ENCODE measurements at regions not wholly inside any gene's neighbourhood (a gene's known extent, or its start where the extent isn't known, plus 50 kb on each side); places are given as distances from the start of the nearest gene placed in this dataset.

GRCh38 chr9:73647560-73647959 is 495.9 kb downstream of the ANXA1 start:
- no peaks in the 10 kb centered on the region for H4K20me1 ChIP-seq (ENCODE audit: insufficient read depth)
- no peak overlapping the region for H3K4me2 ChIP-seq
- no peaks in the 10 kb centered on the region for H3K9me3 ChIP-seq
- no peak for DNase-seq
- H3K27me3 ChIP-seq (ENCODE audit: insufficient read depth), result no peaks in the 10 kb centered on the region
- no peaks in the 10 kb centered on the region for H3K36me3 ChIP-seq (replicated peaks in 1 of 2; ENCODE audit: control insufficient read depth in 1 of 2, insufficient read depth in 2 of 2, low read length in 1 of 2)
- no peaks in the 10 kb centered on the region for H3K4me1 ChIP-seq (ENCODE audit: control insufficient read depth in 1 of 2, insufficient read depth in 2 of 2, low read depth in 1 of 2, low read length in 1 of 2)
- POLR2A ChIA-PET, result no interaction called here
- CTCF ChIA-PET, result no interaction called here
- H3K27ac ChIP-seq (ENCODE audit: low read depth in 2 of 2, low read length in 1 of 2), result no peak overlapping the region
- 70% methylated on average over 13 of the region's 13 CpGs for WGBS (ENCODE audit: low lambda C conversion rate)
- H3F3A ChIP-seq (replicated peaks; ENCODE audit: insufficient read depth), result no peaks in the 10 kb centered on the region
- H2AFZ ChIP-seq (ENCODE audit: low read depth), result no peak overlapping the region
- H3K9ac ChIP-seq, result no peak overlapping the region
- no peaks in the 10 kb centered on the region for H3K9me2 ChIP-seq
- no peaks in the 10 kb centered on the region for H3K79me2 ChIP-seq (ENCODE audit: insufficient read depth)
- no peak overlapping the region for H3K4me3 ChIP-seq (ENCODE audit: low read depth in 2 of 2, low read length in 1 of 2)
- TF ChIP-seq USF1 (IDR thresholded peaks at IDR 0.05; ENCODE audit: borderline replicate concordance, low read depth), result no peak
- no peak for TF ChIP-seq YY1 (IDR thresholded peaks at IDR 0.05; ENCODE audit: low read depth)
- TF ChIP-seq NFIC (IDR thresholded peaks at IDR 0.05; ENCODE audit: borderline replicate concordance), result no peak
- no peak for TF ChIP-seq FOSL2 (IDR thresholded peaks at IDR 0.05; ENCODE audit: borderline replicate concordance, low read depth)
- no peak for TF ChIP-seq POLR2AphosphoS5 (IDR thresholded peaks at IDR 0.05; ENCODE audit: low read depth, low read length)
- no peak for TF ChIP-seq JUND (IDR thresholded peaks at IDR 0.05)
- TF ChIP-seq IRF3 (IDR thresholded peaks at IDR 0.05; ENCODE audit: low read depth, low read length), result no peak
- no peak for TF ChIP-seq REST (IDR thresholded peaks at IDR 0.05; ENCODE audit: low read depth, low read length)
- TF ChIP-seq USF2 (IDR thresholded peaks at IDR 0.05; ENCODE audit: borderline replicate concordance, low read depth, low read length), result no peak

GRCh38 chr9:73649552-73649951 is 497.9 kb downstream of the ANXA1 start:
- no peaks in the 10 kb centered on the region for H3K27me3 ChIP-seq (ENCODE audit: insufficient read depth)
- ChIA-PET POLR2A (no interaction called here), CTCF (no interaction called here)
- H3K4me2 ChIP-seq, result no peak overlapping the region
- no peak overlapping the region for H2AFZ ChIP-seq (ENCODE audit: low read depth)
- no peaks in the 10 kb centered on the region for H3K9me2 ChIP-seq
- no peaks in the 10 kb centered on the region for H3K9me3 ChIP-seq
- H3K4me1 ChIP-seq (ENCODE audit: control insufficient read depth in 1 of 2, insufficient read depth in 2 of 2, low read depth in 1 of 2, low read length in 1 of 2), result no peaks in the 10 kb centered on the region
- no peaks in the 10 kb centered on the region for H3F3A ChIP-seq (replicated peaks; ENCODE audit: insufficient read depth)
- H4K20me1 ChIP-seq (ENCODE audit: insufficient read depth), result no peaks in the 10 kb centered on the region
- H3K9ac ChIP-seq, result no peak overlapping the region
- H3K27ac ChIP-seq (ENCODE audit: low read depth in 2 of 2, low read length in 1 of 2), result no peak overlapping the region
- 56% methylated on average over 9 of the region's 10 CpGs for WGBS (ENCODE audit: low lambda C conversion rate)
- H3K36me3 ChIP-seq (replicated peaks in 1 of 2; ENCODE audit: control insufficient read depth in 1 of 2, insufficient read depth in 2 of 2, low read length in 1 of 2), result no peaks in the 10 kb centered on the region
- no peak overlapping the region for H3K4me3 ChIP-seq (ENCODE audit: low read depth in 2 of 2, low read length in 1 of 2)
- no peaks in the 10 kb centered on the region for H3K79me2 ChIP-seq (ENCODE audit: insufficient read depth)
- no peak for DNase-seq
- TF ChIP-seq GABPA (IDR thresholded peaks at IDR 0.05; ENCODE audit: low read depth), result no peak
- no peak for TF ChIP-seq CHD2 (IDR thresholded peaks at IDR 0.05; ENCODE audit: low read length, partially characterized antibody)
- TF ChIP-seq RAD21 (IDR thresholded peaks at IDR 0.05; ENCODE audit: low read length), result no peak
- no peak for TF ChIP-seq FOSL2 (IDR thresholded peaks at IDR 0.05; ENCODE audit: borderline replicate concordance, low read depth)
- TF ChIP-seq FOXJ3 (CRISPR knock-in tag; IDR thresholded peaks at IDR 0.05), result no peak
- TF ChIP-seq SMC3 (IDR thresholded peaks at IDR 0.05; ENCODE audit: low read depth, low read length), result no peak
- no peak for TF ChIP-seq ZBTB33 (IDR thresholded peaks at IDR 0.05; ENCODE audit: borderline replicate concordance, low read depth)
- no peak for TF ChIP-seq USF1 (IDR thresholded peaks at IDR 0.05; ENCODE audit: borderline replicate concordance, low read depth)
- TF ChIP-seq RFX5 (IDR thresholded peaks at IDR 0.05; ENCODE audit: low read length), result no peak
- TF ChIP-seq PBX3 (IDR thresholded peaks at IDR 0.05), result no peak
- no peak for TF ChIP-seq NRF1 (IDR thresholded peaks at IDR 0.05; ENCODE audit: low read depth, low read length)

Measured in SK-N-SH (cell line).